ENCODE measurements at regions not wholly inside any gene's neighbourhood (a gene's known extent, or its start where the extent isn't known, plus 50 kb on each side); places are given as distances from the start of the nearest gene placed in this dataset.

DNA sequence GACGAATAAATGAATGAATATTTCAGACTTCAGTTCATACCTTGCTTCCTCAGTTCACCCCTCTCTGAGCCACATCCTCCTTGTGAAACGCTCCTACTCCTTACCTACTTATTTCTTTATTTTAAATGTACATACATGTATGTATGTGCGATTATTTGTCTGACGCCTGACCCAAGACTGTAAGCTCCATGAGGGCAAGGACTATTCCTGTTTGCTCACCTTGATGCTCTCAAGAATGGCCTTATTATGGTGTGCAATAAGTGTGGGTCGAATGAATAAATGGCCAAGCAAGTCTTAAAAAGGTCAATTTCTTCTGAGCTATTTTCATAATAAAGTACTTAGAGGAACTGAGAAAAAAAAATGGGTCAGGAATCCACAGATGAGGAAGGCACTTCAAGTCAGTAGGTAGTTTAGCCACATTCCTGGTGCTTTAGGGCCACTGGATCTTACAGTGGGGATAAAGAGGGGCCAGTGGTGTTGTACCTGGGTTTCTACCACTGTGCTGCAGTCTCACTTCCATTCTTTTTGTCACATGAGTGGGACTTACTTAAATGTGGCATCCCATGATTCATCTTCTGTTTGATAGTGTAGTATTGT is 74.7 kb downstream of the SDC1 start:
- DNase-seq: no peak

- DNase-seq: no peak
Observed at GRCh38 chr2:20149703-20150030, 75.3 kb downstream of the SDC1 start.

DNA sequence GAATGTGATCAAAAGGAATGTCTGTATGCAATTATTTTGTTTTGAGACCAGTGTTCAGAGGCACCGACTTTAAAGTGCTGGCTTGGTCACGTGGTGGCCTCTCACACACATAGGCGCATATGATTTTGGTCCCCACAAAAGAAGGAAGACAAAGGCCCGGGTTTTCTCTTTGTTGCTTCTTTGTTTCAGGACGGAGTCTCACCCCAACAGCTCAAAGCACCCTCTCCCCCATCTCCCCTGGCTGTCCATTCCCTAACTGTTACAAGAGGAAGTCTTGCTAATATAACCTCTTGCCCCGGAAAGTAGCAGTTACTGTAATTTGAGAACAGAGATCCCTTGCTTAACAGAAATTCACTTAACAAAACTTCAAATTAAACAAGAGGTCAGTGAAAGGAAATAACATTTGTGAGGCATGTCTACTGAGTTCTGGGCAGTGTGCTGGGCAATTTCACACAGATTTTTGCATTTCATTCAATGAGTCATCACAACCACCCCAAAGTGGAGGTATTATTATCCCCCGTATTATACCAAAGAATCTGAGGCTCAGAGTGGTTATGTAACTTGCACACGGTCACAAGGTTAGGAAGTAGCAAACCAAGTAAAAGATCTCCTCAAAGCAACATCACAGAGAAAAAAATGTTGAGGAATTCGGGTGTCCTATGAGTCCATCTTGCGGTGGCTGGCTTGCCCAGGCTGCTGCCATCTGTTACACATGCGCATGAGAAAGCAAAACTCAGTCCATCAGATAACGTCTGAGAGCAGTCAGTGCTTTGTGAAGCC is 75.8 kb downstream of the SDC1 start:
- DNase-seq: no peak

DNA sequence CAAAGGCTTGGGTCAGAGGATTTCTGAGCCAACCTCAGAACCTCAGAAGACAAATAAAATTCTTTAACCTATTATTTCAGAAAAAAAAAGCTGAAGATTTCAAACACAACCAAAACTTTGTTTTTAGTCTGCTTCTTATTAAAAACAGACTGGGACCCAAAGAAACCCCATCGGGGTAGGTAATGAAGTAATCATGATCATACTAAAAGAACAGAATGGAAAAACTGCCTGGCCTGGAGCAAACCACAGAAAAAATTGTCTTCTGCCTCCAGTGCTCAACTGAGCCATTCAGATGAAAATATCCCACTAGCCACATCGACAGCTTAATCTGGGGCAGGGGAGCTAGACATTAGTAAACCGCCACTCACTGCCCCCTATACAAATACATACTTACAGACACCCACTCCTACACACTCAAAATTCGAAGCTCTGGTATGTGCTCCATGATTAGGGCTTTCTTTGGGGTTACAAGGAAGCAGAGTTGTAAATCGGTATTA is 76.5 kb downstream of the SDC1 start:
- no peak for DNase-seq

GRCh38 chr2:20147351-20147750 is 77.6 kb downstream of the SDC1 start:
- DNase-seq: no peak

GRCh38 chr2:20146401-20146800 is 78.5 kb downstream of the SDC1 start:
- no peak for DNase-seq

DNA sequence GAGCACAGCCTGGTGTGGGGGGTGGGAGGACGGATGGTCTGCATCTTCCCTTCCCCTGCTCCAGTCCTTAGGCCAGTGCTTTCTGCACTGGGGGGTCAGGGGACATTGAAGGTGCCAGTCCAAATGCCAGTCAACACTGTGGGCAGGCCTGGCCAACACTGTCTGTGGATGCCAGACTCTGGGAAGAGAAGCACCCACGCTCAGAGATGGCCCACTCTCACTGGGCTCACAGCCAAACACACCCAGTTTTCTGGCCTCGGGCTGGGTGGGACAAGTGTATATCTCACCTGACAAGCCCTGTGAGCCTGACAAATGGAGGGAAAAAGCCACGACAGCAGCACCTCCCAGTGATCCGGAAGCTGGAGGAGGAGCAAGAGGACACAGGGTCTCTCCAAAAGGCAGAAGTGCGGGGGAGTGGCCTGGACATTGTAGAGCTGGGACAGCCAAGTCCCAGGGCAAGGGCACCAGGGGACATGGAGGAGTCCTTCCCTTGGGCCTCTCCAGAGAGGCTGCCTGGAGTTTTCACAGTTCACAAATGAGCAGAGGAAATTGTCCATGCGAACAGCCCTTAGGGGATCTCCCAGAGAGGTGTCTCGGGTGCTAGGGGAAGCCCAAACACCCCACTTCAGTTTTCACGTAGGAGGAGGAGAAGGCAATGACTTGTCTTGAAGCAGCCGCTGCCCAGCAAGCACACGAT is 79.3 kb downstream of the SDC1 start:
- DNase-seq: no peak

DNA sequence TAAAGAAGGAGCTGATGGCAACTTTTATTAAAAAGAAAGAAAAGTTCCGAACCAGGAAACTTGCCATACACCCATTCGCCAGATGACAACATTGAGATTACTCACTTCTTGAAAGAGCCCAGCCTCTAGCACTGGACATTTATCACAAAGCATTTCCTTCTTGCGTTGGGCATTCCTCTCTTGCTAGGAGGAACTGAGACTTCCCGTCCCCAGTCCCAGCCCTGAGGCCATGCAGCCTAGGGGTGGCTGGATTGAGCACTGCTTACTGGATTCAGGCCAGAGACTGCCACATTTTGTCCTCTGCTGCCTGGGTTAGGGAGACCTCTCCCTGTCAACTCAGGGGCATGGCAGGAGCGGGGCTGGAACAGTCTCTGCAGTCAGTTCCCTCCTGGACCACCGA is 80.1 kb downstream of the SDC1 start:
- DNase-seq: no peak

- no peak for DNase-seq
Observed at GRCh38 chr2:20144196-20144595, 80.7 kb downstream of the SDC1 start.

- DNase-seq: no peak
Observed at GRCh38 chr2:20143263-20143662, 81.7 kb downstream of the SDC1 start.

DNA sequence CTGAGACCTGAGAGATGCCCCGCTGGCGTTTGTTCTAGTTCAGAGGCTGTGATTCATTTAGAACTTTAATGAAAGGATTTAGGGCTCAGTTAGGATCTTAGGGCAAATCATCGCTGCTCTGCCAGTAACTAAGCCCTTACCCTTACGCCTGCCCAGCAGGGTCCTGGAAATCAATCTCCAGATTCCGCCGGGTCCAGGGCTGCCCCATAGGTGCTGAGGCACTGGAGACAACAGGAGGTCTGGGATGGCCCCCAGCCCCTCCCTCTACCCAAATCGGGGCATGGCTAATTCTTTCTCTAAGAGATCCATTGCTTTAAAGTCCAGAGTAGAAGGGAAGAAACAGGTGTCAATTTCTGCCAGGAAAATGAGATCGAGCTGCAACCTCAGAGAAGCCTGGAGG is 83.1 kb downstream of the SDC1 start:
- DNase-seq: no peak

- no peak for DNase-seq
Observed at GRCh38 chr2:20141056-20141762, 83.7 kb downstream of the SDC1 start.

GRCh38 chr2:20140321-20141055 is 84.4 kb downstream of the SDC1 start:
- no peak for DNase-seq

DNA sequence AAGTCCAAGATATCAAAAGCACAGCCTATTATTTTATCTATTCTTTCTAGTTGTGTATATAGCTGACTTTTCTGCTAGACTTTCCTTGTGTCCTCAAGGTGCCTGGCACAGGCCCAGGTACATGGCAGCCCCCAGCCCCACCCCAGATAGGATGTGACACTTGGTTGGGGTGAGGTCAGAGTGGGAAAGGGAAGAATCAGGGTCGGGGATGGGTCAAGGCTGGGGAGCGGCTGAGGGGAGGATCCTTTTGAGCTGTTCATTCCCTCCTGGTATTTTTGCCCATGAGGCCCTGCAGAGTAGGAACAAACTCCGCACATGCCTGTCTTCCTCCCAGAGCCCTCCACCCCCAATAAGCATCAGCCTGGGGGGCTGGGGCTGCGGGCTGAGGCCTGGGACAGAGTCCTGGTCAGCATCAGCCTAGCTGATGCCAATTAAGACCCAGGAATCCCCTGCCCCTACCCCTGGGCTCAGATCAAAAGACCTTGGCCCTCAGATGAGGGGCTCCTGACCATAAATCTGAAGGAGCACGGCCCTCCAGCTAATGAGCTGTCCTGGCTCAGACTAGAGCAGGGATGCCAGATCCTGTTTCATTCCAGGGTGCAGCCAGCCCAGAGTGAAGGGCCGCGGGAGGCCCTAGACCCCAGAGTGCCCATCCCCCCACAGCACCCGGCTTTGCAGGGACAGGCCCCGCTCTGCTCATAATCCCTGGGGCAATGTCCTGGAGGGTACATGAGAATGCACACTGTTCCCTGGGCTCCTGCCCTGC is 85.3 kb downstream of the SDC1 start:
- DNase-seq: no peak

- no peak for DNase-seq
Observed at GRCh38 chr2:20138696-20139095, 86.2 kb downstream of the SDC1 start.

GRCh38 chr2:20137884-20138283 is 86.5 kb upstream of the LAPTM4A start:
- no peak for DNase-seq

DNA sequence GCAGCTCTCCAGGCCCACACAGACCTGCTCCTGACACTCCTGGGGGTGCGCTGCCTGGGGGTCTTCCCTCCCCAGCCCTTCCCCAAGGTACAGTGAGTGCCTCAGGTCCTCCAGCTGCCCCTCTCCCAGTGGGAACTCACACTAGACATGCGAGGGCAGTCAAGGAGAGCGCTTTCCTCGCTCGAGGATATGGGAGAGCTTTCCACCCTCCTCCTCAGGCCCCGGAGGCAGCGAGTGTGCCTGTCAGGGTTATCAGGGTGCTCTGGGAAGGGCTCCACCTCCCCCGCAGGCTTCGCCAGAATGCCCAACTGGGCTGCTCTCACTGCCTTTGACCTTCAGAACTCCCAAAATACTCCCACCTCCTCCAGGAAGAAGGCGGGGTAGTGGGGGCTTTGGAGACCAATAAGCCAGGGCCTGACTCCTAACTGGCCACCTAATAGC is 85.7 kb upstream of the LAPTM4A start:
- DNase-seq: no peak

DNA sequence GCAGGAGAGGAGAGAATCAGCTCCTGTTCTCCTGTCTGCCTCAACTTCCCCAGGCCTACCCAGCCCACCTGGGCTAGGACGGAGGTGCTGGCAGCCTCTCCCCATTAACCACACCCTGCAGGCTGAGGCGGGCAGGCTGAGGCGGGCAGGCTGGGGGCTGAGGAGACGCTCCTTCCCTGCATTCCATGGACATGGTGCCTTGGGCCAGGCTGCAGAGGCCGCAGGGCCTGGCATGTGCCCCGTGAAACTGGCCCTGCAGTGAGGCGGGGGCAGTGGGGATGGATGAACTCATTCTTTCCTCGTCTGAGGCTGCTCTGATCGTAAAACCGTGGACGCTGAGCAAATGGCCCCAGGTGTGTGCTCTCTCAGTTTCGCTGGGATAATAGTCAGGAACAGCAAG is 84.7 kb upstream of the LAPTM4A start:
- DNase-seq: no peak

DNA sequence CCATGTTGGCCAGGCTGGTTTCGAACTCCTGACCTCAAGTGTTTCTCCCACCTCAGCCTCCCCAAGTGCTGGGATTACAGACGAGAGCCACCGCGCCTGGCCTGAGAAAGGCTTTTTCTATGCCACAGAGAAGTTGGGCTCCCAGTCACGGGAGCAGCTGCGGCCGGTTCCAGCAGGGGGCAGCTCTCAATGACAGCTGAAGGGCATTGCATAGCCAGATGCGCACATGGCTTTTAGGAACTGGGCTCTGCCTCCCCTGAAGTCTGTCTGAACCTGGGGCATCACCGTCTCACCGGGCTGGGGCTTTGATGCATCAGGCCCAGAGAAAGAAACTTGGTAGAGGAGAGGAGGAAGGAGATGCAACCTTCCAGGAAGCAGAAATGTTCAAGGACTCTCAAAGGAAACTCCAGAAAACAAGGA is 84.2 kb upstream of the LAPTM4A start:
- peak; percentile 63 for DNase-seq

DNA sequence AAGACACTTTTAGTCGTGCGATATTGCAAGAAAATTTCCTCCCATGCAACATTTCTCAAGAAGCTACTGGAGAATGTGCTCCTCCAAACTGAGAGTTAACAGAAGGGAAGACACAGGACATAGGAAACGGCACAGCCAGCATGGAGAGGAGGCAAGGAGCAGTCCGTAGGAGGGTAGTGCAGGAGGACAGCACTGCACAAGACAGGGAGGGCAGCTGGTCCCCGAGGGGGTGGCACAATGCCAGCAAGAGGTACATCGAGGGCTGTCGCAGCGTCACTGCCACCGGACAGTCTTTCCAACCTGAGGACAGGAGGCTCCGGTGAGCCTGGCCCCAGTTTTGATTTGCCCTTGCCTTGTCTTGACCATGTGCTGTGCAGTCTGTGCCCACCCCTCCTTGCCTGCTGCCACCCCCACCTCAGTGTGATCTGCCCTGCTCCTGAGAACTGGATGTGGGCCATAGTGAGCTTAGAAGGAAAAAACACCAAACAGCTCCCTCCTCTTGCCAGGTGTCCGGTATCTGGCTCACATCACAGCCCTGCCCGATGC is 81.6 kb upstream of the LAPTM4A start:
- DNase-seq: no peak

GRCh38 chr2:20130821-20131645 is 79.6 kb upstream of the LAPTM4A start:
- no peak for DNase-seq
